ENCODE measurements at regions not wholly inside any gene's neighbourhood (a gene's known extent, or its start where the extent isn't known, plus 50 kb on each side); places are given as distances from the start of the nearest gene placed in this dataset.
"Not testable (repeated sequence)": the region's sequence is repeated elsewhere in the genome, so short reads cannot be mapped to it uniquely, and the experiment has no call there.

DNA sequence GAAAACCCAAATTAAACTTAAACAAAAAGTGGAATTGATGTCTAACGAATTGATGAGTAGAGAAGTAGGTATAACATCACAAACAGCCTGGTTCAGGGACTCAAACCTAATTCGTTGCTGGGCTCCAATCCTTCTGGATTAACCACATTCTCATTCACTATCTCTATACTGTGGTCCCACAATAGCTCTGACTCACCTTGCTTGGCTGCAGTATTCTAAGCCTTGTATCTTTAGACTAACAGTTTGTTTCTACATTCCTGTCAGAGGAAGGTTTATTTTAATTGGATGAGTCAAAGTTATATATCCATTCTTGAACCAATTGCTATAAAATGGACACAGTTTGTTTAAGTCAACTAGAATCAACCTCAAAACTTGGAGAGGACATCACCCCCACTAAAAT lies 530.5 kb upstream of the PTCHD4 start:
- no peak for DNase-seq (ENCODE audit: extremely low read depth, low read depth)

DNA sequence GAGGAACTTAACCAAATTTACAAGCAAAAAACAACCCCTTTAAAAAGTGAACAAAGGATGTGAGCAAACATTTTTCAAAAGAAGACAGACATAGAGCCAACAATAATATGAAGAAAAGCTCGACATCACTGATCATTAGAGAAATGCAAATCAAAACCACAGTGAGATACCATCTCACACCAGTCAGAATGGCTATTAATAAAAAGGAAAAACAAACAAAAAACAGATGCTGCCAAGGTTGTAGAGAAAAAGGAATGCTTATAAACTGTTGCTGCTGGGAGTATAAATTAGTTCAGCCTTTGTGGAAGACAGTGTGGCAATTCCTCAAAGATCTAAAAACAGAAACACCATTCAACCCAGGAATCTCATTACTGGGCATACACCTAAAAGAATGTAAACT lies 527.8 kb upstream of the PTCHD4 start:
- not testable (repeated sequence) for DNase-seq (ENCODE audit: extremely low read depth, low read depth)

DNA sequence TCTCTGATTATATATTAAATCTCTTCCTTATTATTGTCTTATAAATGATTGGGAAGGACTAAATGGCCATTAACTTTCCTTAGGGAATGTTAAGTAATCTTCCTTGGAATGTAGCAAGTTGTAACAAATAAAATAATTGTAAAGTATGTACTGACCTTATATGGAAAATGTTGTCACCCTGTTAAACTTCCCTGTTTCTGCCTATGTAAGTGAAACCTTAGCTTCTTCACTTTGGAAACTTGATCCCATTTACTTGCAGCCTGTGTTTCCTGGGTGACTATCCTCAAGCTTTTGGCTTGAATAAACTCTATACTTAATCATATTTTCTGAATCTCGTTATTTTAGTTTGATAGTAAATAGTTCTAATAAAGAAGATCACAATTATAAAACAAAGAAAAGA lies 519.5 kb upstream of the PTCHD4 start:
- no peak for DNase-seq (ENCODE audit: extremely low read depth, low read depth)

DNA sequence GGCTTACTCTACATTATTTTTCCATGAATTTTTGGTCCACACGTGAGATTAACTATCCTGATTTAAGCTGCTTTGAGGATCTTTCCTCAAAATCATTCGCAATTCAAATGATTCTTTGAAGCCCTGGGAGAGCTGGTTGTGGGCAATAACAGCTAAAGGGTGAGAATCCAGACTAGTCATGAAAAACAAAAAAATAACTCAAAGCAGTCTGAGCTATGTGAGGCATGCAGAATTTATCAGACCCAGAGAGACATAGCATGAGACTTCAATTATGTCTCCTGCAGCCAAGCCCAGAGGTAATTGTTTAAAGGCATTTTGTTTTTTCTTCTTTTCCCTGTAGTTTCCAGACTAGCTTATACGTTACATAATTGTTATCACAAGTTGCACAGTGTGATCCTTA lies 517.3 kb upstream of the PTCHD4 start:
- DNase-seq (ENCODE audit: extremely low read depth, low read depth): no peak

DNA sequence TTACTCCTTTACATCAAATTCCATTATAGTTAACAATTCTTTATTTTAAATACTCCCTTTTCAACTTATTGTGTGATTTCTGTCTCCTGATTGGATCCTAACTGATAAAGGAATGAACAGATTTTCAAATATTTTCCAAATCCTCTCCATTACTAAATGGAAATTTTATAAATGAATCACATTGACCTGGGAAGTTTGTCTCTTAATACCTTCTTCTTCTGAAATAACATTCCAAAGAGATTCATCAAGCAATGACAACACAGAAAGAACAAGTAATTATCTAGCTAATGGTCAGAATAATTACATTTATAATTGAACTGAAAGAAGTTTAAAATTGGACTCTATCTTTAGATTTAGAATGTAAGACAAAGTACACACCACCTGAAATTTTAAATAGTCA lies 515.4 kb upstream of the PTCHD4 start:
- DNase-seq (ENCODE audit: extremely low read depth, low read depth): no peak

DNA sequence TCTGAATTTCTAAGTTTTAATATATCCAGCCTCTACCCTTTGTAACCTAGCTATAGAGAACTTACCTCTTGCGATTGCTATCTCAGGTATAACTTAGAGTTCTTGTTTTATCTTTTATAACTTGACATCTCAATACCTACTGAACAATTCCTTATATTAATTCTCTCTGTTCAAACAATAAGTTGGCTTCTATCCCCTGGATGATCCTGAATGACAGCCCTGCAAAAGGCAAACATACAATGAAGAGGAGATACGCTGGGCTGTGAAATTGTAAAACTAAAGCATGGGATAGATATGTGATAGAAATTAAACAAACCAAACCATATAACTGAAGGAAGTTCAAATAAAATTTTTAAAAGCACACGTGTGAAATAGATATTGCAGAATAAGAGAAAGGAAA lies 513.6 kb upstream of the PTCHD4 start:
- DNase-seq (ENCODE audit: extremely low read depth, low read depth): no peak

DNA sequence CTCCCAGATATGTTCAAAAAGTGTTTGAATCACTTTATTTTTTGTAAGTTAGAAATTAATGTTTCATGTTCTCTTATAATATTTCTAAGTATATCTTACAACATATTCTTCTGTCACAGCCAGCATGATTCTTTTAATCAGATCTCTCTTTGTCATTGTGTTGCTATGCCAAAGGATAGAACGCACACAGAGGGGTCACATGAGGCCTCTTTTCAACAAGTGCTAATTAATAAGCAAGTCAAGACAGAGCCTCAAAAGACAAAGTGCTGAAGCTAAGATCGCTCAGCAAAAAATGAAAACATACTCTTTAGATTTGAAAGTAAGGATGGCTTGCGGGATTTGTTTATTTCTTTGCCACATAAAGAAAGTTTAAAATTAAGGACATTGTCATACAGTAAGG lies 508.8 kb upstream of the PTCHD4 start:
- DNase-seq (ENCODE audit: extremely low read depth, low read depth): no peak

DNA sequence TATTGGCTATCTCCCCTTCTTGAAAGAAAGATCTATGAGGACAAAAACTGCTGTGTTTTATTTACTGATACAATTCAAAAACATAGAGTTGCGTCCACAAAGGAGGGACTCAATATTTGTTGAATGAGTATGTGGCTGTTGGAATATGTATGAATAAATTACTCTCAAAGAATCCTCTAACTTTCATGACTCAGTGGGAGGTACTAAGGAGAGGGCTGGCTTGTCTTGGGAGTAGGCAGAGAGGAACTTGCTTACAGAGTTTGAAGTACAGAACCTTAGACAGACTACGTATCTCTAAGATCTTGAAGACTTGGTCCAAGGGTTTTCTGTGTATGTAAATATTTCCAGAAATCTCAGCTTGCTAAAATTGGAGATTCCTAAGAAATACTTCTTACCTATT lies 504.0 kb upstream of the PTCHD4 start:
- no peak for DNase-seq (ENCODE audit: extremely low read depth, low read depth)

DNA sequence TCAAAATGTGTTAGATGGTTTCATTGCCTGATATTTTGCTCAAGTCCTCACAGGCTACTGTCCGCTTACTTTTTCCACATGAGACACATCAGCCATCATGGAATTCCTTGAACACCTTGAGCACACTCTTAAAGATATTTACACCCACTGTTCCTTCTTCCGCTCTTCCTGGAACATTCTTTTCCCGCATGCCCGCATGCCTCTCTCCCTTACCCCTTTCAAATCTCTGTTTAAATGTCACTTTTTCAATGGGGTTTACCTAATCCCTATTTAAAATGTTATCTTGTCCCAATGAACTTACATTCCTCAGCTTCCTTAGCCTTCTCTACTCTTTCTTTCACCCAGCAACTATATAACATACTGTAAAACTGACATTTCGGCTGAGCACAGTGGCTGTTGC lies 503.3 kb upstream of the PTCHD4 start:
- DNase-seq (ENCODE audit: extremely low read depth, low read depth): no peak

DNA sequence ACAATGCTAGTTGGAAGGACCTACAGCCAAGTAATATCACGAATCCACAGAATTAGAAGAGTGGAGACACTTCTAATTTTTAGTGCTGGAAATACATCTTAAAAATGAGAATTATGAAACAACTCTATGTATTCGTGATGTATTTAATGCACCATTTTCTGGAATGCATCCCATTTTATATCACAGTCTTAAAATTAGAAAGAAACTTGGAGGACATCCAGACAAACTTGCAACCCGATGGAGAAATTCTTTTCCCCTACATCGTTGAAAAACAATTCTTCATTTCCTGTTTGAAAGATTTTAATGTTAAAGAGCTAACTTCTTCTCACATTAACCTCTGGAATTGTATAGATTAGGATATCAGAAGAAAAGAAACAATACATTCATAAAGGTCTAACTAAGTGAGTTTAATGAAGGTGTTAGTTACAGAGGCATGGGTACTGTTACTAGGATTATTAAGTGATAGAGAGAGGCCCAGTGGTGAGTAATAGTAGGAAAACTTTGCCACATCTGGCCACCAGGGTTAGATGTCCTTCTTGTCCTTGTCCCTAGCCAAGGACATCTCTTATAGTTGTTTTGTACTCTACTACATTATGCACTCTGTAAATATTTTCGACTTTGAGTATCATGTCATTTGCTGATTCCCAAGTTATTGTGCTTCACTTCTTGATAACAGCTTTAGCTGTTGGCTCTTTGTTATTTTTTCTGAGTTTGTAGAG lies 502.4 kb upstream of the PTCHD4 start:
- DNase-seq (ENCODE audit: extremely low read depth, low read depth): no peak

DNA sequence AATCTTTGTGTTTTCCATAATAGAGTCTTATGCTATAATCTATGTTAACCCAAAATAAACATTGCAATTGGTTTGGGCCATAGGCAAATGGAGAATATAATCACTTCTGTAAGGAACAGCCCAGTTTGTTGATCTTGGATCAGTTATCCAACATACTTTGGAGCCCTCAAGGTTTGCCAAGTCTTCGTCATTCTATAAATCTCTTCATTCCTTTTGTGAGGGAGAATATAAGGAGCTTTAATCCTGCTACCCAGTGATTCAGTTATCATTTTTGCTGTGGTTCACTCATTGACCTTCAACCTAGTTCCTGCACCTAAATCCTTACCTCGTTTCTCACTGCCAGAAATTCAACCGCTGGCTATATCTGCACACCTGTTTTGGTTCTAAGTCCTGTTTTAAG lies 500.3 kb upstream of the PTCHD4 start:
- DNase-seq (ENCODE audit: extremely low read depth, low read depth): no peak

DNA sequence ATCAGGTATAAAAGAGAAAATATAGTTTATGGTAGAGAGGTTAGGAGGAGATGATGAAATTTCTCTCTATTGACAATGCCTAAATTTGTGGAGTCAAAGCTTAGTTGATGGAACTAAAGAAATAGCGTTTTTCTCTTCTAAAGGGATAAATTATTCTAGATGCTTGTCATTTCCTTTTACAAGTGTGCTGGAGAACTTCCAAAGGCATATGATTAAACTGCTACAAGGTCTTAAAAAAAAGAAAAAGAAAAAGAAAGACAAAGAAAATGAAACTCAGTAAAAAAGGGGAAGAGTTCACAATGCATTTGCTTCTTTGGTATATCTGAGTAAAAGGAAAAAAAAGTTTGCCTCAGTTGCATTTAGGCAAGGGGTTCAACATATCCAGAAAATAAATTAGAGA lies 499.8 kb upstream of the PTCHD4 start:
- DNase-seq (ENCODE audit: extremely low read depth, low read depth): no peak

DNA sequence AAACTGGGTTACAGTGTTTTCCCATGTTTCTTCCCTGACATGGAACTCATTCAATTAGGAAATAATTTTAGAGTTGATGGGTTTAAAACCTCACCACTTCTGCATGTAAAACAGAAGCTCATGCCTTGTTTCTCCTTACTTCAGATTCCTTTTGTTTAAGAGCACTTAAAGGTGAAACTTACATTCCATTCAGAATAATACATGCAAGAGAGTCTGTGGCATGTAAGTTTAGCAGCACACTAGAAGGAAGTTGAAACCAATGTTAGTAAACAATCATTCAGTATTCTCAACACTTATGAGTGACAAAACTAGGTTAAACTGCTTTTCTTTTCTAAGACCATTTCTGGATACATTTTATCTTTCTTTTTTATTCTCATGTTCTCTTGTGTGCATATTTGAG lies 495.6 kb upstream of the PTCHD4 start:
- no peak for DNase-seq (ENCODE audit: extremely low read depth, low read depth)

DNA sequence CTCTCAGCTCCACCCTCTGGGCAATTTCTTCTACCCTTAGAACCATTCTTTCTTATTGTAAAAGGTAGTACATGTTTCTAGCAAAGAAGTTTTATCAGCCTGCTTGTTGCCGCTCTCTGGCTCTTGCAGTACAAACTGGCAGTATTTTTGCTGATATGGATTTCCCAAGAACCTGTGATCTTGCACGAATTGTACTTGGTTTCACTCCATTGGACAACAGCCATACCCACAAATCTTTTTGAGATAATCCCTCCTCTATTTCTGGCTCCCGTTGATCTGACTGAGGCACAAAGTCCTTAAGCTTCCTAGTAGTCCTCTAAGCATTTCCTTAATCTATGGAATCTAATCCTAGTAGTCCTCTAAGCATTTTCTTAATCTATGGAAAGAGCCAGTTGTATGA lies 487.0 kb upstream of the PTCHD4 start:
- DNase-seq (ENCODE audit: extremely low read depth, low read depth): no peak

DNA sequence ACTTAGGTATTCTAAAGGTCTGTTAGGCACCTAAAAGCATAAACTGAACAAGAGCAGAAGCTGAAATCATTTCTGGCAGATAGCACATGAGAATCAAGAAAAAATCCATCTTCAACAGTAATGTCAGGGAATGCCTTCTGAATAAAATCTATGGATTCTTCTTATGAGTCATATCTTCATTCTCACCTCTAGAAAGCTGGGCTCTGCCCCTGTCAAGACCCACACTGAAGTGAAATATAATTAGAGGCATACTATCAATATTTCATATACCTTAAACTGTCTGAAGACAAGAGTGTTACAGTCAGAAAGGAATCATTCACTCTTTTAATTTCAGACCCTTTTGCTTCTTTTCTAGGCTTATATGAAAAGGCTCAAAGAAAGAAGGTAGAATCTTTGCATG lies 485.8 kb upstream of the PTCHD4 start:
- DNase-seq (ENCODE audit: extremely low read depth, low read depth): no peak

DNA sequence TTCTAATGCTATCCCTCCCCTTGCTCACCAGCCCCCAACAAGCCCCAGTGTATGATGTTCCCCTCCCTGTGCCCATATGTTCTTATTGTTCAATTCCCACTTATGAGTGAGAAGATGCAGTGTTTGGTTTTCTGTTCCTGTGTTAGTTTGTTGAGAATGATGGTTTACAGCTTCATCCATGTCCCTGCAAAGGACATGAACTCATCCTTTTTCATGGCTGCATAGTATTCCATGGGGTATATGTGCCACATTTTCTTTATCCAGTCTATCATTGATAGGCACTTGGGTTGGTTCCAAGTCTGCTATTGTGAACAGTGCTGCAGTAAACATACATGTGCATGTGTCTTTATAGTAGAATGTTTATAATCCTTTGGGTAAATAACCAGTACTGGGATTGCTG lies 480.2 kb upstream of the PTCHD4 start:
- DNase-seq (ENCODE audit: extremely low read depth, low read depth): not testable (repeated sequence)

DNA sequence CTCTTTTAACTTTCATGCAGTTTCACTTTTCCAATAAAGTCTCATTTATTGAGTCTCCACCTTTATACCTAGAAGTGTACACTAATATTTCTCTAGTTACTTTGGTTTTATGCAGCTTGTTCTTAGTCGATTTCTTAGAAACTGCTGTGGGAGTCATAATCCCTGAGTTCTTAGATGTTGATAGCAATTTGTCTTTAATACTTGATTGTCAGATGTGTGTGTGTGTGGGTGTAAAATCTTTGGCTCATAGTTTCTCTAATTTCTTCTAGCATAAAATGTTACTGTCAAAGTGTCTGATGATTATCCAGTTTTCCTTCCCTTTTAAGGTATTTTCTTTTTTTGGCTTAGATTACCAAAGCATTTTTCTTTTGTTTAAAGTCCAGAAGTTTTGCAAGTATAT lies 473.8 kb upstream of the PTCHD4 start:
- no peak for DNase-seq (ENCODE audit: extremely low read depth, low read depth)

DNA sequence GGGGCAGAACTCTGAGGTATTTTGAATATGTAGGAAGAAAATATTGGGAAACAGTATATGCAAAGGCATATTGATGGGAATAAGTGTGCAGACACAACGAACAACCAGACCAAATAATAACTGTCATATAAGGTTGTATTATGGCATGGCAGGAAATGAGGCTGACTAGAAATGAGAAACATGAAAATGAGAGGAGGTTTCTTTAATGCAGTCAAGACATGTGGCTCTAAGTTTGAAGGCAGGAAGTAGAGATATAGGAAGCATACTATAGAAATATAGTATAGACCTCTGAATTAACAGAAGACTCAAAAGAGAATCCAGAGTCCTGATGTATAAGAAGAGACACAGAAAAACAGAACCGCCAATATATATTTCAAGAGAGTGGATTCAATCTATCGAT lies 459.7 kb upstream of the PTCHD4 start:
- DNase-seq (ENCODE audit: extremely low read depth, low read depth): no peak

DNA sequence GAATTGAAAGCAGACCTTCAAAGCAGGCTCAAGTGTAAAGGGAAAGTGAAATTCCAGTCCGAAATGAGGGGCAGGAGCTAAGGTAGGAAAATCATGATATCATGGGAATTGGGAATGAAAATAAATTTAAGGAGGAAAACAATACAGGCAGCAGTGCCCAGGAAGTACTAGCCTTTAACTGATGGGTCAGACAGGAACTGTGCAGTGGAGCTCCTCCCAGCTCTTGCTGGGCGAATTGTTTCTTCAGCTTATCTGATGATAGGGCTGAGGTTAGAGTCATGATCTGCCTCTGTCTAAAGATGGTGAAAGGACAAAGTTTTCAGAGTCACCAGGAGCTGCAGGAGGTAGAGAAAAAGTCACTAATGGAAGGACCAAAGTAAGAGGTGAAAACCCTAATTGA lies 457.9 kb upstream of the PTCHD4 start:
- no peak for DNase-seq (ENCODE audit: extremely low read depth, low read depth)

DNA sequence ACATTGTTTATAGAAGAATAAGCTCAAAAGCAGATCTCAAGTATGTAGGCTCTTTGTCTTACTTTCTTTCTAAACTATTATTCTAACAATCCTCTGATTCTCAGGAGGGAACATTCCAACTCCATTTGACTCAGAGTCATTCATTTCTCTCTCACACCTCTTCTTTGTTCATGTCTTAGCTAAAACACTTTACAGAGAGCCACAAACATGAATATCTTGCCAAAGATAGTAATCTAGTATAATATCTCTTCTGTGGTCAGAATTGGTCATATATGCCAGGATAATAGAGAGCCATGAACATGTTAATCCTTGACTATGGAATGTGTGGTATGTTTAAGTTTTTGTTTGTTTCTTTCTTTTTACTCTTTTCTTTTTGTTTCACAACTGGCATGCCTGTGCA lies 456.0 kb upstream of the PTCHD4 start:
- DNase-seq (ENCODE audit: extremely low read depth, low read depth): no peak

DNA sequence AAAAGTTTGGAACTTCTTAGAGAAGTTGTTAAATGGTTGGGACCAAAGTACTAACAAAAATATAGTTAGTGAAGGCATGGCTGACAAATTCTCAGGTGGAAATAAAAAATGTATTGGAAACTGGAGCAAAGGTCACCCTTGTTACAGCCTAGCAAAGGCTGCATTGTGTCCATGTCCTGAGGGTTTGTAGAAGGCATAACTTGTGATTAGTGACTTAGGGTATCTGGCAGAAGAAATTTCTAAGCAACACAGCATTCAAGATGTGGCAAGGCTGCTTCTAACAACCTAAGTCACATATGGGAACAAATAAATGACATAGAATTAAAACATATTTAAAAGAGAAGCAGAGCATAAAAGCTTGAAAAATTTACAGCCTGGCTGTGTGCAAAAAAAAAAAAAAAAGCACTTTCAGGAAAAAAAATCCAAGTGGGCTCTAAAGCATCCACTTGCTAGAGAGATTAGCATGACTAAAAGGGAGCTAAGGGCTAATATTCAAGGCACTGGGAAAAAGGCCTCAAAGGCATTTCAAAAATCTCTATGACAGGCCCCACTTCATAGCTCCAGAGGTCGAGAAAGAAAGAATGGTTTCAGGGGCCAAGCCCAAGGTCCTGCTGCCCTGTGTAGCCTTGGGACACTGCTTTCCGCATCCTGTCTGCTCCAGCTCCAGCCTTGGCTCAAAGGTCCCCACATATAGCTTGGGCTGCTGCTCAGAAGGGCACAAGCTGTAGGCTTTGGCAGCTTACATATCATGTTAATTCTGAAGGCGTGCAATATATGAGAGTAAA lies 453.2 kb upstream of the PTCHD4 start:
- no peak for DNase-seq (ENCODE audit: extremely low read depth, low read depth)

DNA sequence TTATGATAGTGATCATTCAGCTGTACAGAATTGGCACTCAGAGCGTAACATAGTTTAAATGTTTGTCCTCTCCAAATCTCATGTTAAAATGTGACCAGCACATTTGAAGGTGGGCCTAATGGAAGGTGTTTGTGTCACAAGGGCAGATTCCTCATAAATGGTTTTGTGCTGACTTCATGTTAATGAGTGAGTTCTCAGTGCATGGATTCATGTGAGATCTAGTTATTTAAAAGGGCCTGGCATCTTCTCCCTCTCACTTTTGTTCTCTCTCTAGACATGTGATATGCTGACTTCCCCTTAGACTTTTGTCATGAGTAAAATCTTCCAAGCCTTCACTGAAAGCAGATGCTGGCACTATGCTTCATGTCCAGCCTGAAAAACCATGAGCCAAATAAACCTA lies 452.4 kb upstream of the PTCHD4 start:
- DNase-seq (ENCODE audit: extremely low read depth, low read depth): no peak

DNA sequence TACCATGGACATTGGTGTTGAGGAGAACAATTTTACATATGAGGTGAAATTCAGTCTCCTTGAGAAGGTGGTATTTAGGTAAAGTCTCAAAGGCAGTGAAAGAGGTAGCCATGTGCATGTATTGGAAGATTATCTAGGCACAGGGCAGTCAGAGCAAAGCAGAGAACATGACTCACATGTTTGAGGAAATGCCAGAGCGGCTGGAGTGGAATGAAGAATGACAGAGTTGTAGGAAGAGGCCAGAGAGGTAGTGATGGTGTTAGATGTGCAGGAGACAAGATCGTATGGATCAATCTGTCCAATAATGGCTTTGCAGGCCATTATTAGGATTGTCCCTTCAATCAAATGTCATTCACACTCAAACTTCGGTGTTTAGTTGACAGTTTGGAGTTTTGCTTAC lies 449.4 kb upstream of the PTCHD4 start:
- DNase-seq (ENCODE audit: extremely low read depth, low read depth): no peak
